PC-9 (cell line): ENCODE measurements at regions not wholly inside any gene's neighbourhood (a gene's known extent, or its start where the extent isn't known, plus 50 kb on each side); places are given as distances from the start of the nearest gene placed in this dataset.

ENCODE experiments used
- BruUV-seq: library from RNA; stranded (reverse); fragments of 400-500 nt; replicated peaks from 2 replicates; lab custom pipeline; 2021; lab: Mats Ljungman, UMichigan
- CTCF ChIA-PET: fragments of 300-600 bp; sonication (Branson Sonifier 250); formaldehyde crosslinking; loops from one replicate; lab custom pipeline; 2022; ENCODE audit warnings: antibody characterized with exemption; lab: Charles Lee
- POLR2A ChIA-PET: fragments of 300-600 bp; sonication (Branson Sonifier 250); formaldehyde crosslinking; loops from one replicate; lab custom pipeline; 2022; ENCODE audit warnings: antibody characterized with exemption; ENCODE audit not compliant: unreplicated experiment; lab: Charles Lee
- DNase-seq, 2 experiments: peaks; one replicate each; pipeline versions ENCODE4 v3.0.0 to v3.0.0-alpha.2; 2015 to 2022; ENCODE audit warnings: mixed read lengths in 1 of 2
- H2AFZ ChIP-seq: fragments of 200-600 bp; sonication (generic); 2 replicates; pipeline ENCODE4 v1.8.1; 2017; ENCODE audit warnings: antibody characterized with exemption
- H3F3A ChIP-seq: fragments of 200-600 bp; sonication (generic); 2 replicates; pipeline ENCODE4 v1.8.1; 2017; ENCODE audit warnings: antibody characterized with exemption, mild to moderate bottlenecking, low read depth; ENCODE audit not compliant: insufficient read depth
- H3K27ac ChIP-seq: fragments of 200-600 bp; sonication (generic); 2 replicates; pipeline ENCODE4 v1.6.1; 2016; ENCODE audit warnings: mixed run types
- H3K27me3 ChIP-seq: fragments of 200-600 bp; sonication (generic); 2 replicates; pipeline ENCODE4 v1.6.1; 2016; ENCODE audit warnings: low read depth, mixed run types; ENCODE audit not compliant: insufficient read depth
- H3K36me3 ChIP-seq: fragments of 200-600 bp; sonication (generic); 2 replicates; pipeline ENCODE4 v1.6.1; 2016; ENCODE audit warnings: low read depth, mixed run types
- H3K4me1 ChIP-seq: fragments of 200-600 bp; sonication (generic); replicated peaks from 2 replicates; pipeline ENCODE4 v1.6.1; 2016; ENCODE audit warnings: mixed run types; ENCODE audit not compliant: insufficient read depth
- H3K4me2 ChIP-seq: fragments of 200-600 bp; sonication (generic); 2 replicates; pipeline ENCODE4 v1.6.1; 2017; ENCODE audit warnings: mixed run types
- H3K4me3 ChIP-seq: fragments of 200-600 bp; sonication (generic); 2 replicates; pipeline ENCODE4 v1.6.1; 2016; ENCODE audit warnings: mixed run types
- H3K79me2 ChIP-seq: fragments of 200-600 bp; sonication (generic); 2 replicates; pipeline ENCODE4 v1.6.1; 2017; ENCODE audit warnings: low read depth, mixed run types
- H3K9me2 ChIP-seq: fragments of 200-600 bp; sonication (generic); 2 replicates; pipeline ENCODE4 v1.8.1; 2017; ENCODE audit warnings: mild to moderate bottlenecking; ENCODE audit not compliant: insufficient read depth
- H3K9me3 ChIP-seq: fragments of 200-600 bp; sonication (generic); 2 replicates; pipeline ENCODE4 v1.8.1; 2016; ENCODE audit warnings: low read depth; ENCODE audit not compliant: insufficient read depth
- H4K20me1 ChIP-seq: fragments of 200-600 bp; sonication (generic); 2 replicates; pipeline ENCODE4 v1.8.1; 2017; ENCODE audit not compliant: insufficient read depth
- CTCF ChIP-seq: fragments of 200-600 bp; sonication (generic); conservative IDR thresholded peaks from 2 replicates; pipeline ENCODE4 v1.6.1; 2017; ENCODE audit warnings: mixed run types, antibody characterized with exemption, mild to moderate bottlenecking, moderate library complexity
- EZH2 ChIP-seq: fragments of 200-600 bp; sonication (generic); IDR thresholded peaks from 2 replicates; pipeline ENCODE4 v1.8.0; 2017; ENCODE audit warnings: antibody characterized with exemption, low read depth
- intact Hi-C: fragments of 100-400 bp; cut with micrococcal nuclease; formaldehyde crosslinking; loops from one replicate; pipeline ENCODE4 v1.10.0; 2022; ENCODE audit not compliant: unreplicated experiment

GRCh38 chr3:153599685-153600084 lies 437.7 kb downstream of the RAP2B start:
- DNase-seq, result peak; percentile 73 to 82

GRCh38 chr3:153600896-153601295 lies 438.9 kb downstream of the RAP2B start:
- H3K4me2 ChIP-seq, result no peak overlapping the region
- POLR2A ChIA-PET, result interaction anchor here (0.6 kb wide), 1 partner anchor 187 kb away, joined by 4 read pairs; no protein-coding TSS in a partner anchor

More at GRCh38 chr3:153599685-153600084, 437.7 kb downstream of the RAP2B start:
- Histone ChIP-seq H3K27ac (peak overlapping the region; percentile 32), H3K36me3 (no peaks in the 10 kb centered on the region), H3K27me3 (no peaks in the 10 kb centered on the region), H2AFZ (0 out of 2 replicates have a peak overlapping the region, but pooled peaks have one; percentile 40), H3F3A (peaks cover 5% of the 10 kb centered on the region; the same call in 1 of the 2 replicates), H3K9me2 (no peaks in the 10 kb centered on the region), H3K79me2 (no peaks in the 10 kb centered on the region), H3K4me3 (no peak overlapping the region), H3K4me2 (peak overlapping the region; percentile 27), H3K9me3 (0 out of 2 replicates have a peak, but pooled peaks cover 4% of the 10 kb centered on the region), H4K20me1 (no peaks in the 10 kb centered on the region), H3K4me1 (peaks cover 26% of the 10 kb centered on the region)
- TF ChIP-seq CTCF, result no peak
- TF ChIP-seq EZH2, result no peak
- intact Hi-C loops, result loop anchor here (5.0 to 10.0 kb wide), 3 partner anchors 168 to 373 kb away; no protein-coding TSS in a partner anchor
- ChIA-PET POLR2A (interaction anchor here (0.6 kb wide), 1 partner anchor 734 kb away, joined by 3 read pairs; no protein-coding TSS in a partner anchor), CTCF (interaction anchor here (0.5 kb wide), 1 partner anchor 113 kb away, joined by 9 read pairs; no protein-coding TSS in a partner anchor)
- BruUV-seq, result no TSS peak

GRCh38 chr3:153601374-153601853 lies 439.4 kb downstream of the RAP2B start:
- no peak for DNase-seq
- H3K4me1 ChIP-seq, result peaks cover 26% of the 10 kb centered on the region
- no peaks in the 10 kb centered on the region for H3K79me2 ChIP-seq
- ChIA-PET POLR2A (no interaction called here), CTCF (no interaction called here)
- H3K4me3 ChIP-seq, result no peak overlapping the region
- no peak overlapping the region for H2AFZ ChIP-seq
- TF ChIP-seq CTCF, result no peak
- no peak for TF ChIP-seq EZH2
- H3K27me3 ChIP-seq, result no peaks in the 10 kb centered on the region
- no peak overlapping the region for H3K27ac ChIP-seq
- intact Hi-C loops, result no loop called here
- no peak overlapping the region for H3K4me2 ChIP-seq
- no TSS peak for BruUV-seq
- no peaks in the 10 kb centered on the region for H3K9me2 ChIP-seq
- 0 out of 2 replicates have a peak, but pooled peaks cover 4% of the 10 kb centered on the region for H3K9me3 ChIP-seq
- no peaks in the 10 kb centered on the region for H4K20me1 ChIP-seq
- no peaks in the 10 kb centered on the region for H3K36me3 ChIP-seq
- H3F3A ChIP-seq, result peaks cover 5% of the 10 kb centered on the region; the same call in 1 of the 2 replicates

More at GRCh38 chr3:153600896-153601295, 438.9 kb downstream of the RAP2B start:
- intact Hi-C loops, result no loop called here
- H3K79me2 ChIP-seq, result no peaks in the 10 kb centered on the region
- 0 out of 2 replicates have a peak, but pooled peaks cover 4% of the 10 kb centered on the region for H3K9me3 ChIP-seq
- no peak overlapping the region for H3K27ac ChIP-seq
- TF ChIP-seq CTCF (no peak), EZH2 (no peak)
- peaks cover 26% of the 10 kb centered on the region for H3K4me1 ChIP-seq
- no peak for DNase-seq
- H3F3A ChIP-seq, result peaks cover 5% of the 10 kb centered on the region; the same call in 1 of the 2 replicates
- no peaks in the 10 kb centered on the region for H3K27me3 ChIP-seq
- H3K9me2 ChIP-seq, result no peaks in the 10 kb centered on the region
- CTCF ChIA-PET, result no interaction called here
- BruUV-seq, result no TSS peak
- no peak overlapping the region for H3K4me3 ChIP-seq
- H2AFZ ChIP-seq, result no peak overlapping the region
- no peaks in the 10 kb centered on the region for H4K20me1 ChIP-seq
- H3K36me3 ChIP-seq, result no peaks in the 10 kb centered on the region
